Right lobe of liver (tissue), 4 donors: ENCODE measurements at regions not wholly inside any gene's neighbourhood (a gene's known extent, or its start where the extent isn't known, plus 50 kb on each side); places are given as distances from the start of the nearest gene placed in this dataset.

Experiments
- CTCF ChIP-seq, 4 donors: fragments of 200-600 bp in 3 of 4; fragments of 450-650 bp in 1 of 4; IDR thresholded peaks; one replicate each; pipeline versions ENCODE4 v1.5.1 to v1.8.0; 2016 to 2022; ENCODE audit warnings: antibody characterized with exemption in 4 of 4, mild to moderate bottlenecking in 2 of 4
- POLR2A ChIP-seq: fragments of 450-650 bp; IDR thresholded peaks from one replicate; pipeline ENCODE4 v1.6.1; 2017; ENCODE audit warnings: antibody characterized with exemption, mild to moderate bottlenecking
- donor health status: DM: no; HTN: no; CAD: no.
- donor health status: DM: no; HTN: no; CAD: no.
- donor health status: DM: no; HTN: yes; CAD: no.

- TF ChIP-seq CTCF (IDR thresholded peaks at IDR 0.05) (peak in 1 of 4 donors; percentile 13), POLR2A (no peak)
These were observed 67.3 kb upstream of the SPRY2 start for GRCh38 chr13:80408270-80408669.
